Smooth muscle cell (in vitro differentiated cells): ENCODE measurements at regions not wholly inside any gene's neighbourhood (a gene's known extent, or its start where the extent isn't known, plus 50 kb on each side); places are given as distances from the start of the nearest gene placed in this dataset.

Experiments
- DNase-seq: peaks from one replicate; lab custom pipeline; 2025; ENCODE audit not compliant: unreplicated experiment; lab: John Stamatoyannopoulos, UW
- H2AFZ ChIP-seq: fragments of 200-600 bp; sonication (generic); 2 replicates; pipeline ENCODE4 v1.6.0; 2016; ENCODE audit warnings: antibody characterized with exemption, low read depth, mild to moderate bottlenecking
- H3F3A ChIP-seq: fragments of 200-600 bp; sonication (generic); 2 replicates; pipeline ENCODE4 v1.6.0; 2017; ENCODE audit warnings: antibody characterized with exemption, low read depth
- H3K27ac ChIP-seq: fragments of 200-600 bp; sonication (generic); 2 replicates; pipeline ENCODE4 v1.5.1; 2016; ENCODE audit warnings: low read depth, mild to moderate bottlenecking
- H3K27me3 ChIP-seq: fragments of 200-600 bp; sonication (generic); 2 replicates; pipeline ENCODE4 v1.6.1; 2016; ENCODE audit warnings: low read depth, mild to moderate bottlenecking
- H3K36me3 ChIP-seq: fragments of 200-600 bp; sonication (generic); 2 replicates; pipeline ENCODE4 v1.5.1; 2016; ENCODE audit warnings: low read depth
- H3K4me1 ChIP-seq: fragments of 200-600 bp; sonication (generic); 2 replicates; pipeline ENCODE4 v1.5.1; 2016; ENCODE audit warnings: low read depth
- H3K4me2 ChIP-seq: fragments of 200-600 bp; sonication (generic); 2 replicates; pipeline ENCODE4 v1.6.0; 2016; ENCODE audit warnings: mild to moderate bottlenecking
- H3K4me3 ChIP-seq: fragments of 200-600 bp; sonication (generic); 2 replicates; pipeline ENCODE4 v1.5.1; 2016; ENCODE audit warnings: mild to moderate bottlenecking
- H3K79me2 ChIP-seq: fragments of 200-600 bp; sonication (generic); 2 replicates; pipeline ENCODE4 v1.6.0; 2016; ENCODE audit warnings: low read depth, mild to moderate bottlenecking
- H3K9ac ChIP-seq: fragments of 200-600 bp; sonication (generic); 2 replicates; pipeline ENCODE4 v1.6.0; 2016; ENCODE audit warnings: low read depth
- H3K9me3 ChIP-seq: fragments of 200-600 bp; sonication (generic); replicated peaks from 2 replicates; pipeline ENCODE4 v1.5.1; 2016; ENCODE audit warnings: low read depth
- H4K20me1 ChIP-seq: fragments of 200-600 bp; sonication (generic); 2 replicates; pipeline ENCODE4 v1.6.0; 2016; ENCODE audit warnings: low read depth
- CTCF ChIP-seq: fragments of 200-600 bp; sonication (generic); IDR thresholded peaks from 2 replicates; pipeline ENCODE4 v1.5.1; 2017; ENCODE audit warnings: borderline replicate concordance, mild to moderate bottlenecking, antibody characterized with exemption; ENCODE audit not compliant: insufficient read depth, poor library complexity, severe bottlenecking
- WGBS: methylation state at CpG from one replicate; pipeline ENCODE4 v1.1.7; 2016; ENCODE audit warnings: low lambda C conversion rate; 5-methylcytosine and 5-hydroxymethylcytosine counted together

GRCh38 chr13:99736541-99736940 is 235.0 kb downstream of the ZIC5 start:
- Histone ChIP-seq H3F3A (no peaks in the 10 kb centered on the region), H2AFZ (no peak overlapping the region), H4K20me1 (no peaks in the 10 kb centered on the region), H3K27me3 (no peaks in the 10 kb centered on the region), H3K9me3 (no peaks in the 10 kb centered on the region), H3K36me3 (no peaks in the 10 kb centered on the region), H3K4me3 (no peak overlapping the region), H3K9ac (no peak overlapping the region), H3K4me2 (no peak overlapping the region), H3K27ac (no peak overlapping the region), H3K4me1 (peaks cover 29% of the 10 kb centered on the region), H3K79me2 (no peaks in the 10 kb centered on the region)
- TF ChIP-seq CTCF = no peak
- 79% methylated on average over 3 of the region's 3 CpGs for WGBS
- DNase-seq = no peak

- no peaks in the 10 kb centered on the region for H3K27me3 ChIP-seq
- H3K27ac ChIP-seq = no peak overlapping the region
- no peaks in the 10 kb centered on the region for H3F3A ChIP-seq
- H3K36me3 ChIP-seq = no peaks in the 10 kb centered on the region
- H3K9ac ChIP-seq = no peak overlapping the region
- no peak for TF ChIP-seq CTCF
- no peak overlapping the region for H3K4me2 ChIP-seq
- H3K4me1 ChIP-seq = peaks cover 23% of the 10 kb centered on the region
- no peaks in the 10 kb centered on the region for H3K79me2 ChIP-seq
- H3K4me3 ChIP-seq = no peak overlapping the region
- H4K20me1 ChIP-seq = no peaks in the 10 kb centered on the region
- no peak overlapping the region for H2AFZ ChIP-seq
- H3K9me3 ChIP-seq = no peaks in the 10 kb centered on the region
- 56% methylated on average over 7 of the region's 7 CpGs for WGBS
- DNase-seq = no peak
Measured at GRCh38 chr13:99734013-99734693, 232.9 kb downstream of the TM9SF2 start.

GRCh38 chr13:99733346-99733745 is 232.1 kb downstream of the TM9SF2 start:
- TF ChIP-seq CTCF = no peak
- no peaks in the 10 kb centered on the region for H3K27me3 ChIP-seq
- DNase-seq = no peak
- WGBS = 73% methylated on average over 7 of the region's 7 CpGs
- H3F3A ChIP-seq = no peaks in the 10 kb centered on the region
- peaks cover 23% of the 10 kb centered on the region for H3K4me1 ChIP-seq
- H3K9ac ChIP-seq = no peak overlapping the region
- H4K20me1 ChIP-seq = no peaks in the 10 kb centered on the region
- H2AFZ ChIP-seq = no peak overlapping the region
- H3K79me2 ChIP-seq = no peaks in the 10 kb centered on the region
- H3K36me3 ChIP-seq = no peaks in the 10 kb centered on the region
- H3K9me3 ChIP-seq = no peaks in the 10 kb centered on the region
- H3K4me2 ChIP-seq = no peak overlapping the region
- H3K27ac ChIP-seq = no peak overlapping the region
- H3K4me3 ChIP-seq = no peak overlapping the region

GRCh38 chr13:99731747-99732146 is 230.5 kb downstream of the TM9SF2 start:
- no peaks in the 10 kb centered on the region for H3K36me3 ChIP-seq
- no peaks in the 10 kb centered on the region for H4K20me1 ChIP-seq
- no peaks in the 10 kb centered on the region for H3K79me2 ChIP-seq
- no peak for TF ChIP-seq CTCF
- no peak overlapping the region for H3K27ac ChIP-seq
- peaks cover 34% of the 10 kb centered on the region for H3K4me1 ChIP-seq
- no peak for DNase-seq
- H3K4me2 ChIP-seq = no peak overlapping the region
- WGBS = 63% methylated on average over 4 of the region's 4 CpGs
- no peaks in the 10 kb centered on the region for H3K9me3 ChIP-seq
- H3K9ac ChIP-seq = no peak overlapping the region
- H3F3A ChIP-seq = no peaks in the 10 kb centered on the region
- no peak overlapping the region for H2AFZ ChIP-seq
- no peaks in the 10 kb centered on the region for H3K27me3 ChIP-seq
- no peak overlapping the region for H3K4me3 ChIP-seq
